NCI-H187 (cell line): ENCODE measurements at regions not wholly inside any gene's neighbourhood (a gene's known extent, or its start where the extent isn't known, plus 50 kb on each side); places are given as distances from the start of the nearest gene placed in this dataset.

Source experiments
- DNase-seq, 2 experiments: peaks; one replicate each; lab custom pipeline; 2025; lab: John Stamatoyannopoulos, UW

DNA sequence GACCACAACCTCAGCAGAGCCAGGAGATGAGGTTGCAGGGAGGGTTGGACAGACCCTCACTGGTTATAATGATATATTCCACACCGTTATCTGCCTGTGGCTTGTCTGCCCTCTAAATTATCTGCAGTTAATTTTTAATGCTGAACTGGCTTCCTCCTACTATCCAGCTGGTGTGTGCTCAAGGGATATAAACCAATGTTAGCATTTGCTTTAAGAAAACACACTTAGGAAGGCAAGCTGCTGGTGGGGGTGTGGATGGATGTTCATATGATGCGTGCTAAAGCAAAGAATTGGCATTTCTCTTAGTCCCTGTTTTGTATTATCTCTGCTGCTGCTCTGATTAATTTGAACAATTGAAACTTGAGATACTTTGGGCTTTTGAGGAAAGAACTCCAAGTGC lies 132.2 kb upstream of the NPVF start:
- peak in 1 of 2 experiments; percentile 59 for DNase-seq

DNA sequence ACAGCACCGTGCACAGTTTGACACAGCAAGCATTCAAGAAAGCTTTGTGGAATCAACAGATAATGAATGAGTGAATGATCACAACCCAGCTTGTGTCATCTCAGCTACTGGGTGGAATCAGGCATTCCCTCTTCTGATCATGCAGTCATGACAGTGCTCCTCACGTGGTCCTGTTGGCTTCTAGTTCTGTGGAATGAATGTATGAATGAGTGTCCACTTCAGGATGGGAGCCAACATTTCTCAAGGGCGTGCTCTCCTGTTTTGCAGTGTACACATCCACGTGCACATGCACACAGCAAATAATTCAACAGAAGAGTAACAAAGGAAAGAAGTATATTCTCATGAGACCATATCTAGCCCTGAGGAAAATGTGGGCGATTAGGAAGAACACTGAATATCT lies 133.1 kb upstream of the NPVF start:
- DNase-seq, result no peak

- no peak for DNase-seq
Observed at GRCh38 chr7:25361863-25362262, 133.6 kb upstream of the NPVF start.

DNA sequence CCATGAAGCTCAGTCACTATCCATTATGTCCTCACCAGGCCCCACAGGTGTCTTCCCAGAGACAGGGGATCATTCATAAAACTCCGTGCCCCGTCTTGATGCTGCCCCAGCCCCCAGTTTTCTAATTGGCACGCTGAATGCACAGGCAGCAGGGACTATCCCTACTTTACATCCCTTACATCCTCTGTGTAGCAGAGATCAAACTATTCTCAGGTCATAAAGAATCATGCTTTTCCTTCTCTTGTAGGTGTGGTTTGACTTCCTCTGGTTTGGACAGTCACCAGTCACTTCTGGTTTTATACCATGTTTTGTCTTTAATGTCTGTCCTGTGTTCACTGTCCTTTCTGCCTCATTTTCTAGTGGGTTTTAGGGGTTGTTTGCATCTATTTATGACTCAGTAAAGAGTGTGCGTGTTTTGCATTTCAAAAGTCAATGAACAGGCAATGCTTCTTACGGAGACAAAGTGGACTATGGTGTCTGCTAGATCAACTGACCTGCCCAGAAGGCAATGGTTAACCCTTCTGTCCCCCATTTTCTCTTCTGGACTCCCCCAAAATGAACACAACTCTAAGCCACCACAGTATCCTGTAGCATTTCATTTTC lies 140.4 kb upstream of the NPVF start:
- no peak for DNase-seq

DNA sequence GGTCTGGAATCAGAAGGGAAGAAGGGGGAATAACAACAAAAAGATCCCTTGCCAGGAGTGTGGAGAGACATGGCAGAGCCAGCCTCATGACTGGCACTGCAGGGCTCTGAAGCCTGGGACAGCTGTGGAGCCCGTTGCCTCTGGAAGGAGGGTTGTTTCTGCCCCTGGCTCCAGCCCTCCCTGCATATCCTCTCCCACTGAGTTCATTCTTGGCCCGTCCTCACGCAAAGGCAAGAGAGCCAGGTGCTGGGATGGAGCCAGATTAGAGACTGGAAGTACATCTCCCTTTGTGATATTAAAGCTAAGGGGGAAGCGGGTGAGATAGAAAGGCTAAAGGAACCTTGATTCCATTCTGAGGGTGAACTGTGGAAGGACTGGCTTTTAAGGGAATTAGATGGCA lies 141.5 kb upstream of the NPVF start:
- DNase-seq, result no peak

DNA sequence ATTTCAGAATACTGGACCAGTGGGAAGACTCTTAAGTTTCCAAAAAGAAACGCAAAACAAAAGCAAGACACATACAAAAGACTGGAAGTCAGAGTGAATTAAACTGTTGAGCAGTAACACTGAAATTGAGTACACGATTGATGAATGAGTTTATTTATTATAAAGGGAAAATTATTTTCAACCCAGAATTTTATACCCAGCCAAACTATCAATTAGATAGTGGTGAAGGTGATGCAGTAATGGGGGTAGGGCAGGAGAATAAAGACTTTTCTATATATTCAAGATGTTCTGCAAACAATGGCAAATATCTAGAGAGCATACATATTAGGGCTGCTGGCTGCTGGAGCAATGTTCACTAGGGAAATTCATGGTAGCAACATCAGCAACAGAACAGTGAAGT lies 143.7 kb upstream of the NPVF start:
- DNase-seq, result no peak

DNA sequence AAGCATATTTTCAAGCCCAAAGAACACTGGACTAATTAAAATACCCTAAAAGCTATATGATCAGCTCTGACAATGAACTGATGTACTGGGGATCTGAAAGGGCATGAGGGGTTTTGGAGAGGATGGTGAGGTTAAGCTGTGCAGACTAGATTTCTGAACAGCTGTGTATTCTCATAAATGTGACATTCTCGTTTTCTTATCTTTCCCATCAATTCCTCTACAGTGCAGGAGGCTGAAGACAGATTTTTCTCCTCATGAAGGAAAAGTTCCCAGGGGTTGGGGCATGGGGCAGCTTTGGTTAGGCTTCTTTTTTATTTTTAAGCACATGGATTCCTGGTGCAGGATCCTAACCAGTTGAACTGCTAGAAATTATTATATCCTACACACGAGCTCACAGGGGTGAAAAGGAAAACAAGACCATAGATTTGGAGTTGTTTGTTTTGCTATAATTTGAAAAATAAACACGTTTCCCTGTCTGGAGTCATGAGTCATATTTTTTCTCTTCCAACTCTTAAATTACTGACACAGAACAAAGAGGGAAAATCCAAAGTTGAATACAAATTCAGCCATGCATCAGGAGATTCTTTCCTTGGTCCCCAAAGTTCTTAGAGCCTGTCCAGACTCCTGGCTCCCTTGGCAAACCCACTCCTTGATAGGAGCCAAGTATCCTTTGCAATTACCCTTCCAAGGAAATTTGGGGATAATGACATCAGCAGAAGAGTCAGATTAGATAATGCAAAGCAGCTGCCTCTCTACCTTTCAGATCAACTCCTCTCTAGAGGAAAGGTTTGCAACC lies 147.7 kb upstream of the NPVF start:
- DNase-seq, result no peak

- DNase-seq, result no peak
Observed at GRCh38 chr7:25379351-25380300, 151.3 kb upstream of the NPVF start.

DNA sequence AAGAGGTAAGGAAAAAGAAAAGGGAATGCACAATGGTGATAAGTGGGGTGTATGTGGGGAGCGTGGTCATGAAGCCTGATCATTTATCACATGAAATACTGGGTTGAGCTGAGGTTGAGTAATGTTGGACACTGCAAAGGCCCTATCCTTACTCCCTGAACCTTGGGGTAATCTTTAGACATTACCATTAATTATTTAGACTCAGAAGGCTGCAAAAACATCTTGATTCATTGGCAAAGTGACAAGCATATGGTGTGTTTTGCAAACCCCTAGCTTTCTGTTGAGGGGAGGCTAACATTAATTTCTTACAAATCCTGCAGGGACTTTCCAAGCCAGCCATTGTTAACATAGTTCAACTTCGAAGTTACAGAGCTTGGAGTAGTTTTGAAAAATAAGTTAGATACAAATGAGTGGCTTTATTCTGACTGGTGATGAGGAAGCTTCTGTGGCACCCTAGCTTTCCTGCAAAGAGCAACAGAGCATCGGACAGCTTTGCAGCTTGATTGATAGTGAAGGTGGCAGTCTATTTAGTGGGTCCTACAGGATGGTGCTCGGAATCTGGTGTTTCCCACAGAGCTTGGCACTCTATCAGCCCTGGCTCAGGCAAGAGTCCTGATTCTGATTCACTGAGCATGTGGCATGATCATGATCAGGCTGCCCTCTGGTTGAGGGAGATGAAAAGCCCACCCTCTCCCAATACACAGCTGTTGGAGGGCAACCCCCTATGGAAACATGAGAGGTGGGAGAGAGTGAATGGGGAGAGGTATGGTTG lies 153.7 kb upstream of the NPVF start:
- no peak for DNase-seq

- DNase-seq, result no peak
Observed at GRCh38 chr7:25382869-25383268, 154.6 kb upstream of the NPVF start.

DNA sequence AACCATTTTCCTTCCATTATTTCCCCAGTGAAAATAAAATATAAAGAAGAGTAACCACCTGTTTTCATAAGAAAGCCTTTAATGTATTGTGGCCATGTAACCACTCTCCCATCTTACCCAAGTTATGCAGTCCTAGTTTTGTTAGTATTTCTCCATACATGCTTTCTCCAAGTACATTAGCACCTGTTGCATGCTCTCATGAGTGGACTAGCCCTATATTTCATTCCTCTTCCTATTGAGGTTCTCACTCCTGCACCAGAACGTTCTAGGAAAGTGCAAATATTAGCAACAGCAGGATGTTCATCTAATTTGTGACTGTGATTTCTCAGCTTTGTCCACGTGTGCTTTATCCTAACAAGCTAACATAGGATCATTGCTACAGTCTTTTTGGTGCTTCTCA lies 155.1 kb upstream of the NPVF start:
- no peak for DNase-seq

- DNase-seq, result peak in 1 of 2 experiments; percentile 25
Observed at GRCh38 chr7:25384788-25385505, 156.7 kb upstream of the NPVF start.

- no peak for DNase-seq
Observed at GRCh38 chr7:25385506-25386136, 157.3 kb upstream of the NPVF start.

DNA sequence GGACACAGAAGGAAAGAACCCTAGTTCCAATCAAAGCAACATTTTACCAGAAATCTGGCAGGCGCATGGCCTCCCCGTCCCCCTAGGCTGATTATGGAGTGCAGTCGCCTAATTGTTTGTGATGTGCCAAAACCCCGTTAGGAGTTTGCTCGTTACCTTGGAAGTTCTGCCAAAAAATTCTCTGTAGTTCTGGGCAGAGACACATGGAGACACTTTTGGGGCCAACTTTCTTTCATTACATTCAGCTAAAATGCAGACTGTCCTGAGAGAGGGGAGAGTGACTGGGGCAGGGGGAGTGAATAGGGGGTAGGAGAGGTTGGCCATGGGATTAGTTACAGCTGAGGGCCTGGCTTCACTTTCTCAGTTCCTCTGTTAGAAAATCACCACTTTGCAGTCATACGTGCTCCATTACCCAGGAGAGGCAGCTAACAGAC lies 158.0 kb upstream of the NPVF start:
- no peak for DNase-seq

DNA sequence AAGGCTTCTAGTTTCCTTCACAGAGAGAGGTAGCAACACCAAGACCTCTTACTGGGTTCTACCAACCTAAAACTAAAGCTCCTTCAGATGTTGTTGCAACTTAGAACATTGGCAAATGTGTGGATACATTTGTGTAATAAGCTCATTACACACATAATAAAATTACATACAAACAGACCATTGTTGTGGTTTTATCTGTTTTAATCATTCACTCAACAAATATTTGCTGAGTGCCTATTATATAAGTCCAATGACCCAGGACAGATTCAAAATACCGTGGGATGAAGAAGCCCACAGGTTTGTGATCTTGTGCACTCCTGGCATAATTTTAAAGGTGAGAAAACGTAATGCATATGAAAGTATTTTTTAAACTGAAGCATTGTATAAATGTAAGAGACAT lies 160.4 kb upstream of the NPVF start:
- no peak for DNase-seq

DNA sequence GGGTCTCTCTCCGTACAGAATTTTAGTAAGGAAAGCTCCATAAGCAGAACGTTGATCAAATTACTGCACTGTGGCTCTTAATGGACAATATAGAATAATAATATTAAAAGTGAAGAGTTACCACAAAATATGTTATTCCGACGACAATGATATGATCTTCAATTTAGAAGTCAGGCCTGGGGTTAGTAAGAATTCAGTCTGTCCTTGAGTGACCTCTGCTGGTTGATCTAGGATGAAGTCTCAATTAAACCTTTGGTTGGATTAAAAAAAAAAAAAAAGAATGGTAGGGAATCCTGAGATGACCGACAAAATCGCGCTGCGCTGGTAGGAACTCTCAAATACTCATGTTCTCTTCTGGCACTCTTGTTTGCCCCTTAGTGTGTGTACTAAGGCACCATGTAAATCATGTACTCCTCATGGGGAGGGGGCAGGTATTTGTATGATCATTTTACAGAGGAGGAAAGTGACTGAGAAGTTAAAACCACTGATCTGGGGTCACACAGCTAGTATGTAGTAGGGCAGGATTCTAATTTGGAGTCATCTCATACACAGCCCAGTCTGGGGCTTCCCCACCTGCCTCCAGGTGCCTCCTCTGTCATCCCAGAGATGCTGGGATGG lies 161.3 kb upstream of the NPVF start:
- DNase-seq, result peak in 1 of 2 experiments; percentile 7

DNA sequence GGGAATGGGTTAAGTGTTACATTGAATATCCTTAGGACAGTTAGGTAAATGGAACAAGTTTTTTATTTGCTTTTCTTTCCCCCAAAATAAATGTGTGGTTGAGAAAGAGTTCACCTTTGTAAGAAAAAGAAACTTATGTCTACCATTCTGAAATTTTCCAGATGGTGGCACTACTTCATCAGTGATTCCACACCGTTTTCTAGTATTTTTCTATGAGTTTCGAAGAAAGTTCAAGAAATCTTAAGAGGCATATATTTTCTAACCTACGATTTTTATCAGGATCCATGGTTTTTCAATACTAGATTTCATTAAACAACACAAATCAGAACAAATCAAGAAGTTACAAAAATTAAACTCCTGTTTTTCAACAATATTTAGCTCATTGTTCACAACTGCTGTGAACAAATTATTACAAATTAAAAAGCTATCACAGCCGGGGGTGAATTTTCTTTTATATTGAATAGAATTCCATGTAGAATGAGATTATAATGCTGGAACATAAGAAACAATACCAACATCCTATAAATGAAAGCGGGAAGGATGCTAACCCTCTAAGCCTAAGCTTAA lies 163.1 kb upstream of the NPVF start:
- no peak for DNase-seq

GRCh38 chr7:25391961-25392587 lies 163.8 kb upstream of the NPVF start:
- no peak for DNase-seq

DNA sequence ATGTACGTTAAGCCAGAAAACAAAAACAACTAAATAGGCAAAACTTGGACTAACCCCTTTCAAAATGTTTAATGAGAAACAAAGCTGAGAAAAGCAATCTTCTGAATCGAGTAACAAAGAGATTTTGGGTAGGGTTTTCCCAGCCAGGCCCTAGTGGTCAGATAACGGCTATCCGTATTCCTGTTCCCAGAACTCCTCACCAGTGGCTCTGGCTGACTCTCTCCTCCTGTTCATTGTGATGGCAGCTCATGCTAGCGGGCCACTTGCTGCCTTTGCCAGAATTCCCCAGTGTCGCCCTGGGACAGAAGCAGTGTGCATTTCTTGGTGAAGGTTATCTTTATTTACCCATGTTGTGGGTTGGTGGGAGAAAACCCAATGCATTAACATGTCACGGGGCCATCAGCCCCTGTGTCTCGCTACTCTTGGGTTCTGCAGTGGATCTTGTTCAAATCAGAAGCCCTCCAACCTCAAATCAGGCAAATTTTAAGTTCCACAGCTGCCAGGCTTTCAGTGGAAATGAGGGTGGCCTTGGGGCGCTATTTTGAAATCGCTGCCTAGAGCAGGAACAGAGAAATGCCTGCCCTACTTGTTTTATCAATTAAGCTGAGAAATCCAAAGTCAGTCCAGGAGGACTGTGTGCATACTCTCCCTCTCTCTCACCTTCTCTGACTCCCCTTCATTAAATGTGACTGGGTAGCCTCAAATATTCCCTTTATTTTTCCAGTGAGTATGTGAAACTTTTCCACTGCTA lies 164.5 kb upstream of the NPVF start:
- no peak for DNase-seq
